K562 (cell line): ENCODE measurements at regions not wholly inside any gene's neighbourhood (a gene's known extent, or its start where the extent isn't known, plus 50 kb on each side); places are given as distances from the start of the nearest gene placed in this dataset.

Source experiments
- ATAC-seq: fragments of 200-7000 bp; cut with Tn5 transposase; 3 replicates; pipeline ENCODE4 v1.9.1; 2020; ENCODE audit warnings: moderate library complexity
- BruUV-seq: library from RNA; stranded (reverse); fragments of 400-500 nt; replicated peaks from 2 replicates; lab custom pipeline; 2021; lab: Mats Ljungman, UMichigan
- CTCF ChIA-PET: fragments of 300-600 bp; formaldehyde crosslinking; extraction: SDS; loops from one replicate; lab custom pipeline; 2021; ENCODE audit warnings: low intra/inter-chr PET ratio; lab: Yijun Ruan, JAX
- POLR2A ChIA-PET: fragments of 300-600, 350-650 bp; sonication (Branson Sonifier 250); formaldehyde crosslinking; extraction: SDS; loops from one replicate; lab custom pipeline; 2021; ENCODE audit warnings: antibody characterized with exemption, inconsistent platforms; lab: Yijun Ruan, JAX
- DNase-seq, 4 experiments: peaks; one replicate each; pipeline versions ENCODE4 v3.0.0 to v3.0.0-alpha.2; 2011 to 2018; ENCODE audit warnings: low spot score in 3 of 4, mixed read lengths in 3 of 4; ENCODE audit errors: extremely low read depth in 1 of 4
- FAIRE-seq: peaks from 2 replicates; lab custom pipeline; 2011; peaks lifted over from hg19 to GRCh38; lab: Jason Lieb, UNC
- H2AFZ ChIP-seq: 2 replicates; pipeline ENCODE4 v1.6.0; 2011; ENCODE audit warnings: low read depth, low read length, control low read depth, inconsistent platforms
- H3K27ac ChIP-seq: fragments of 200-600 bp; 3 replicates; pipeline ENCODE4 v1.8.0; 2011; ENCODE audit warnings: low read depth, mild to moderate bottlenecking, control low read depth, inconsistent platforms, low read length, moderate library complexity, mixed read lengths; ENCODE audit errors: extremely low read depth
- H3K27me3 ChIP-seq, 2 experiments: fragments of 300-600 bp in 1 of 2; 2 replicates in 1 of 2; 3 replicates in 1 of 2; pipeline versions ENCODE4 v1.6.0 to v1.8.0; 2011; ENCODE audit warnings: inconsistent platforms in 2 of 2, low read length in 2 of 2, mild to moderate bottlenecking in 1 of 2, mixed read lengths in 1 of 2, moderate library complexity in 1 of 2; ENCODE audit not compliant: control insufficient read depth in 2 of 2, insufficient read depth in 2 of 2
- H3K36me3 ChIP-seq: fragments of 300-600 bp; 3 replicates; pipeline ENCODE4 v1.8.0; 2011; ENCODE audit warnings: mild to moderate bottlenecking, low read length, inconsistent platforms; ENCODE audit not compliant: control insufficient read depth, insufficient read depth
- H3K4me1 ChIP-seq, 2 experiments: fragments of 200-600 bp in 1 of 2; replicated peaks in 1 of 2; 2 replicates in 1 of 2; 3 replicates in 1 of 2; pipeline versions ENCODE4 v1.5.1 to v1.8.0; 2011; ENCODE audit warnings: inconsistent platforms in 2 of 2, low read length in 2 of 2, mild to moderate bottlenecking in 1 of 2, mixed read lengths in 1 of 2, moderate library complexity in 1 of 2; ENCODE audit not compliant: control insufficient read depth in 2 of 2, insufficient read depth in 2 of 2
- H3K4me2 ChIP-seq: 2 replicates; pipeline ENCODE4 v1.6.1; 2011; ENCODE audit warnings: low read length, control low read depth, inconsistent platforms, mixed read lengths; ENCODE audit not compliant: insufficient read depth
- H3K4me3 ChIP-seq: fragments of 200-600 bp; sonication (generic), shearing (Covaris generic); 2 replicates; pipeline ENCODE4 v1.5.1; 2016; ENCODE audit warnings: control low read depth, inconsistent platforms
- H3K79me2 ChIP-seq: fragments of 200-600 bp; 3 replicates; pipeline ENCODE4 v1.8.0; 2011; ENCODE audit warnings: low read length, inconsistent platforms; ENCODE audit not compliant: control insufficient read depth, insufficient read depth
- H3K9ac ChIP-seq, 2 experiments: 2 replicates each; pipeline versions ENCODE4 v1.6.0 to v1.6.1; 2011; ENCODE audit warnings: low read depth in 2 of 2, low read length in 2 of 2, control low read depth in 1 of 2, inconsistent platforms in 1 of 2, mild to moderate bottlenecking in 1 of 2, mixed read lengths in 1 of 2; ENCODE audit not compliant: insufficient read depth in 1 of 2
- H3K9me1 ChIP-seq: one replicate; pipeline ENCODE4 v1.6.0; 2011; ENCODE audit warnings: inconsistent platforms, mild to moderate bottlenecking, low read length, moderate library complexity; ENCODE audit not compliant: control insufficient read depth, insufficient read depth
- H3K9me3 ChIP-seq: replicated peaks from 2 replicates; pipeline ENCODE4 v1.5.1; 2011; ENCODE audit warnings: low read depth, low read length, inconsistent platforms; ENCODE audit not compliant: control insufficient read depth, insufficient read depth
- H4K20me1 ChIP-seq: replicated peaks from 2 replicates; pipeline ENCODE4 v1.6.1; 2011; ENCODE audit warnings: low read length, inconsistent platforms, mixed read lengths; ENCODE audit not compliant: control insufficient read depth, insufficient read depth
- ESRRB ChIP-seq: fragments of 250-450 bp; sonication (Bioruptor Pico); IDR thresholded peaks from 2 replicates; pipeline ENCODE4 v1.5.0; 2020; ENCODE audit warnings: mild to moderate bottlenecking, moderate library complexity, borderline replicate concordance
- NELFE ChIP-seq: IDR thresholded peaks from 2 replicates; pipeline ENCODE4 v1.6.1; 2011; ENCODE audit warnings: mild to moderate bottlenecking; ENCODE audit not compliant: insufficient read depth, insufficient read length
- POLR2A ChIP-seq: fragments of 450-650 bp; conservative IDR thresholded peaks from 2 replicates; pipeline ENCODE4 v1.6.1; 2016
- SMARCA4 ChIP-seq: fragments of 450-650 bp; IDR thresholded peaks from 2 replicates; pipeline ENCODE4 v1.6.1; 2016
- SRF ChIP-seq, 2 experiments: fragments of 250-450, 450-650 bp in 1 of 2; sonication (Bioruptor Pico) in 1 of 2; sonication (generic) in 1 of 2; formaldehyde crosslinking; IDR thresholded peaks; 2 replicates each; pipeline versions ENCODE4 v1.5.0 to v1.5.1; 2020 to 2022; ENCODE audit warnings: mild to moderate bottlenecking in 1 of 2, missing genetic modification reagents in 1 of 2
- TCF3 ChIP-seq: sonication (generic); formaldehyde crosslinking; IDR thresholded peaks from 2 replicates; pipeline ENCODE4 v1.4.0; 2020; ENCODE audit warnings: mild to moderate bottlenecking, missing genetic modification reagents
- ZNF212 ChIP-seq: fragments of 450-650 bp; formaldehyde crosslinking; IDR thresholded peaks from 2 replicates; pipeline ENCODE4 v1.4.0; 2020; ENCODE audit warnings: mild to moderate bottlenecking
- in situ Hi-C: fragments of 300-500 bp; cut with MboI; formaldehyde crosslinking; loops from 4 replicates; pipeline ENCODE4 v1.15.0; 2018; ENCODE audit warnings: inconsistent platforms, mixed read lengths
- intact Hi-C: fragments of 100-400 bp; cut with micrococcal nuclease; formaldehyde crosslinking; loops from 2 replicates; pipeline ENCODE4 v1.14.2; 2022
- TF ChIP-seq, protein P1 (sequence below): sonication (generic); formaldehyde crosslinking; IDR thresholded peaks from 2 replicates; pipeline ENCODE4 v1.8.0; 2022; ENCODE audit warnings: mild to moderate bottlenecking, missing genetic modification reagents
- TF ChIP-seq, protein P2 (sequence below): IDR thresholded peaks from 2 replicates; pipeline ENCODE4 v1.6.1; 2011; ENCODE audit warnings: borderline replicate concordance, low read depth, mild to moderate bottlenecking, moderate library complexity, low read length; ENCODE audit not compliant: insufficient read depth, poor library complexity, severe bottlenecking
- TF ChIP-seq, protein P3 (sequence below): fragments of 450-650 bp; IDR thresholded peaks from 2 replicates; pipeline ENCODE4 v1.6.1; 2016

DNA sequence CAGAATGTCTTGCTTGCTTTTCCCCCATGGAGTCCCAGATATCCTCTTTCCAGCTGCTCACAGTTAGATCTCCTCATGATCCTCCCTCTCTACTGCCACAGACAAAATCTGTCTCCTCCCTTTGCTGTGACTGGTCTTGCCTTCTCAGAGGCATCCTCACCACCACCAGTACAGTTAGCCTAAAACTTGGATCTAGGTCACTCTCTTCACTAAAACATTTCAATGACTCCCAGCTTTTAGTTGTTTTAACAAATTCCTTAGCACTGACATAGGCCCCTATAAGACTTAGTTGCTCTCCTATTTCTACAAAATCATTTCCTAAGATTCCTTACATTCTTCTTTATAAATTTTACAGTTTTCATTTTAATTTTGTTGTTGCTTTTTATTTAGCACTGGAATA is 734.2 kb upstream of the CHAC2 start:
- TF ChIP-seq, protein P1, sequence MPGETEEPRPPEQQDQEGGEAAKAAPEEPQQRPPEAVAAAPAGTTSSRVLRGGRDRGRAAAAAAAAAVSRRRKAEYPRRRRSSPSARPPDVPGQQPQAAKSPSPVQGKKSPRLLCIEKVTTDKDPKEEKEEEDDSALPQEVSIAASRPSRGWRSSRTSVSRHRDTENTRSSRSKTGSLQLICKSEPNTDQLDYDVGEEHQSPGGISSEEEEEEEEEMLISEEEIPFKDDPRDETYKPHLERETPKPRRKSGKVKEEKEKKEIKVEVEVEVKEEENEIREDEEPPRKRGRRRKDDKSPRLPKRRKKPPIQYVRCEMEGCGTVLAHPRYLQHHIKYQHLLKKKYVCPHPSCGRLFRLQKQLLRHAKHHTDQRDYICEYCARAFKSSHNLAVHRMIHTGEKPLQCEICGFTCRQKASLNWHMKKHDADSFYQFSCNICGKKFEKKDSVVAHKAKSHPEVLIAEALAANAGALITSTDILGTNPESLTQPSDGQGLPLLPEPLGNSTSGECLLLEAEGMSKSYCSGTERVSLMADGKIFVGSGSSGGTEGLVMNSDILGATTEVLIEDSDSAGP (CRISPR knock-in tag): no peak
- TF ChIP-seq TCF3 (CRISPR knock-in tag): no peak
- no peak for TF ChIP-seq ESRRB
- TF ChIP-seq NELFE: no peak
- no peak for TF ChIP-seq SRF (CRISPR knock-in tag; IDR thresholded peaks at IDR 0.05)
- TF ChIP-seq, protein P2, sequence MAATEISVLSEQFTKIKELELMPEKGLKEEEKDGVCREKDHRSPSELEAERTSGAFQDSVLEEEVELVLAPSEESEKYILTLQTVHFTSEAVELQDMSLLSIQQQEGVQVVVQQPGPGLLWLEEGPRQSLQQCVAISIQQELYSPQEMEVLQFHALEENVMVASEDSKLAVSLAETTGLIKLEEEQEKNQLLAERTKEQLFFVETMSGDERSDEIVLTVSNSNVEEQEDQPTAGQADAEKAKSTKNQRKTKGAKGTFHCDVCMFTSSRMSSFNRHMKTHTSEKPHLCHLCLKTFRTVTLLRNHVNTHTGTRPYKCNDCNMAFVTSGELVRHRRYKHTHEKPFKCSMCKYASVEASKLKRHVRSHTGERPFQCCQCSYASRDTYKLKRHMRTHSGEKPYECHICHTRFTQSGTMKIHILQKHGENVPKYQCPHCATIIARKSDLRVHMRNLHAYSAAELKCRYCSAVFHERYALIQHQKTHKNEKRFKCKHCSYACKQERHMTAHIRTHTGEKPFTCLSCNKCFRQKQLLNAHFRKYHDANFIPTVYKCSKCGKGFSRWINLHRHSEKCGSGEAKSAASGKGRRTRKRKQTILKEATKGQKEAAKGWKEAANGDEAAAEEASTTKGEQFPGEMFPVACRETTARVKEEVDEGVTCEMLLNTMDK: no peak
- no peak for TF ChIP-seq SMARCA4
- TF ChIP-seq, protein P3, sequence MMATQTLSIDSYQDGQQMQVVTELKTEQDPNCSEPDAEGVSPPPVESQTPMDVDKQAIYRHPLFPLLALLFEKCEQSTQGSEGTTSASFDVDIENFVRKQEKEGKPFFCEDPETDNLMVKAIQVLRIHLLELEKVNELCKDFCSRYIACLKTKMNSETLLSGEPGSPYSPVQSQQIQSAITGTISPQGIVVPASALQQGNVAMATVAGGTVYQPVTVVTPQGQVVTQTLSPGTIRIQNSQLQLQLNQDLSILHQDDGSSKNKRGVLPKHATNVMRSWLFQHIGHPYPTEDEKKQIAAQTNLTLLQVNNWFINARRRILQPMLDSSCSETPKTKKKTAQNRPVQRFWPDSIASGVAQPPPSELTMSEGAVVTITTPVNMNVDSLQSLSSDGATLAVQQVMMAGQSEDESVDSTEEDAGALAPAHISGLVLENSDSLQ: no peak
- no peak for TF ChIP-seq POLR2A
- TF ChIP-seq ZNF212 (CRISPR knock-in tag): no peak
- intact Hi-C loops: no loop called here
- FAIRE-seq: no peak

More for the DNA sequence above, 734.2 kb upstream of the CHAC2 start:
- ChIA-PET POLR2A (no interaction called here), CTCF (no interaction called here)
- Histone ChIP-seq H3K4me3 (no peak overlapping the region), H3K27me3 (no peaks in the 10 kb centered on the region), H3K4me2 (no peak overlapping the region), H3K9me3 (no peaks in the 10 kb centered on the region), H4K20me1 (no peaks in the 10 kb centered on the region), H3K9ac (no peak overlapping the region), H3K9me1 (no peaks in the 10 kb centered on the region), H3K4me1 (no peaks in the 10 kb centered on the region), H2AFZ (no peak overlapping the region), H3K36me3 (no peaks in the 10 kb centered on the region), H3K79me2 (no peaks in the 10 kb centered on the region), H3K27ac (no peak overlapping the region)
- in situ Hi-C loops: no loop called here
- no TSS peak for BruUV-seq
- no peak for DNase-seq
- no peak for ATAC-seq
